Endothelial cell of umbilical vein (primary cell): ENCODE measurements at regions not wholly inside any gene's neighbourhood (a gene's known extent, or its start where the extent isn't known, plus 50 kb on each side); places are given as distances from the start of the nearest gene placed in this dataset.

Experiments
- BruUV-seq: library from RNA; stranded (reverse); fragments of 400-500 nt; replicated peaks from 2 replicates; lab custom pipeline; 2021; lab: Mats Ljungman, UMichigan
- CTCF ChIA-PET: fragments of 300-600, 350-600 bp; sonication (Branson Sonifier 250); formaldehyde crosslinking; loops from one replicate; lab custom pipeline; 2021; ENCODE audit warnings: antibody characterized with exemption, inconsistent platforms; lab: Charles Lee
- POLR2A ChIA-PET: fragments of 300-600, 350-600 bp; sonication (Branson Sonifier 250); formaldehyde crosslinking; loops from one replicate; lab custom pipeline; 2021; ENCODE audit warnings: antibody characterized with exemption, inconsistent platforms; lab: Charles Lee
- DNase-seq: peaks from one replicate; pipeline ENCODE4 v3.0.0-alpha.2; 2011; ENCODE audit warnings: low read depth, low spot score
- FAIRE-seq: peaks from 2 replicates; lab custom pipeline; 2011; peaks lifted over from hg19 to GRCh38; lab: Jason Lieb, UNC
- H2AFZ ChIP-seq: 2 replicates; pipeline ENCODE4 v1.6.0; 2012; ENCODE audit warnings: low read depth, low read length, control low read depth, inconsistent platforms
- H3K27ac ChIP-seq: 2 replicates; pipeline ENCODE4 v1.5.1; 2011; ENCODE audit warnings: low read depth, mild to moderate bottlenecking, control low read depth, low read length, moderate library complexity; ENCODE audit not compliant: insufficient read depth
- H3K27me3 ChIP-seq, 2 experiments: 2 replicates each; pipeline versions ENCODE4 v1.6.0 to v1.6.1; 2011; ENCODE audit warnings: low read length in 2 of 2, mixed read lengths in 1 of 2; ENCODE audit not compliant: control insufficient read depth in 2 of 2, insufficient read depth in 2 of 2
- H3K36me3 ChIP-seq, 2 experiments: 2 replicates in 1 of 2; 3 replicates in 1 of 2; pipeline ENCODE4 v1.5.1; 2011; ENCODE audit warnings: low read length in 2 of 2, mild to moderate bottlenecking in 1 of 2, moderate library complexity in 1 of 2; ENCODE audit not compliant: control insufficient read depth in 2 of 2, insufficient read depth in 2 of 2; ENCODE audit errors: extremely low read depth in 1 of 2
- H3K4me1 ChIP-seq: 3 replicates; pipeline ENCODE4 v1.5.1; 2011; ENCODE audit warnings: mild to moderate bottlenecking, low read length; ENCODE audit not compliant: control insufficient read depth, insufficient read depth; ENCODE audit errors: extremely low read depth
- H3K4me2 ChIP-seq: 2 replicates; pipeline ENCODE4 v1.6.1; 2011; ENCODE audit warnings: low read length, control low read depth, mixed read lengths; ENCODE audit not compliant: insufficient read depth
- H3K4me3 ChIP-seq, 3 experiments: fragments of 200-600 bp in 1 of 3; sonication (generic), shearing (Covaris generic) in 1 of 3; replicated peaks in 1 of 3; 2 replicates each; pipeline ENCODE4 v1.5.1; 2011 to 2016; ENCODE audit warnings: control low read depth in 3 of 3, low read length in 3 of 3, mild to moderate bottlenecking in 2 of 3, inconsistent platforms in 1 of 3, low read depth in 1 of 3, moderate library complexity in 1 of 3; ENCODE audit not compliant: insufficient read depth in 1 of 3
- H3K79me2 ChIP-seq: 2 replicates; pipeline ENCODE4 v1.6.0; 2012; ENCODE audit warnings: low read length, inconsistent platforms; ENCODE audit not compliant: control insufficient read depth, insufficient read depth
- H3K9ac ChIP-seq: replicated peaks from 2 replicates; pipeline ENCODE3; 2011; ENCODE audit warnings: low read length, control low read depth; ENCODE audit not compliant: insufficient read depth; ENCODE audit errors: extremely low read depth
- H3K9me1 ChIP-seq: replicated peaks from 3 replicates; pipeline ENCODE4 v1.6.0; 2011; ENCODE audit warnings: mild to moderate bottlenecking, low read length; ENCODE audit not compliant: control insufficient read depth, insufficient read depth; ENCODE audit errors: extremely low read depth
- H3K9me3 ChIP-seq: replicated peaks from 2 replicates; pipeline ENCODE4 v1.5.1; 2012; ENCODE audit warnings: low read length, inconsistent platforms; ENCODE audit not compliant: control insufficient read depth, insufficient read depth
- H4K20me1 ChIP-seq: replicated peaks from 2 replicates; pipeline ENCODE3; 2011; ENCODE audit warnings: mild to moderate bottlenecking, low read length; ENCODE audit not compliant: control insufficient read depth, insufficient read depth; ENCODE audit errors: extremely low read depth
- CTCF ChIP-seq, 2 donors: IDR thresholded peaks; 1 replicate in 1 of 2; 2 replicates in 1 of 2; pipeline ENCODE4 v1.5.1; 2011; ENCODE audit warnings: low read length in 2 of 2, mild to moderate bottlenecking in 2 of 2, moderate library complexity in 2 of 2, control low read depth in 1 of 2, inconsistent platforms in 1 of 2, low read depth in 1 of 2; ENCODE audit not compliant: insufficient read depth in 1 of 2; ENCODE audit errors: extremely low read depth in 1 of 2
- EZH2 ChIP-seq: IDR thresholded peaks from 2 replicates; pipeline ENCODE4 v1.6.1; 2012; ENCODE audit warnings: borderline replicate concordance, low read depth, mild to moderate bottlenecking, moderate library complexity, low read length, inconsistent platforms; ENCODE audit not compliant: severe bottlenecking
- FOS ChIP-seq: IDR thresholded peaks from 2 replicates; pipeline ENCODE4 v1.6.1; 2011; ENCODE audit warnings: mild to moderate bottlenecking, low read length, moderate library complexity, borderline replicate concordance; ENCODE audit not compliant: insufficient read depth
- GATA2 ChIP-seq: IDR thresholded peaks from 2 replicates; pipeline ENCODE4 v1.7.0; 2011; ENCODE audit warnings: low read depth, mild to moderate bottlenecking, moderate library complexity, mixed read lengths, low read length; ENCODE audit not compliant: insufficient read length, insufficient read depth
- JUN ChIP-seq: IDR thresholded peaks from 2 replicates; pipeline ENCODE4 v1.6.1; 2011; ENCODE audit warnings: borderline replicate concordance, low read depth; ENCODE audit not compliant: insufficient read length, insufficient read depth
- MAX ChIP-seq: IDR thresholded peaks from 2 replicates; pipeline ENCODE4 v1.6.1; 2011; ENCODE audit not compliant: insufficient read depth, insufficient read length
- MYC ChIP-seq: IDR thresholded peaks from one replicate; pipeline ENCODE4 v1.6.1; 2011; ENCODE audit warnings: mild to moderate bottlenecking, low read depth, low read length
- POLR2A ChIP-seq: IDR thresholded peaks from 2 replicates; pipeline ENCODE4 v1.6.1; 2012; ENCODE audit warnings: low read depth, mild to moderate bottlenecking, control low read depth, low read length
- POLR2AphosphoS5 ChIP-seq: IDR thresholded peaks from 2 replicates; pipeline ENCODE4 v1.6.1; 2012; ENCODE audit warnings: low read depth, mild to moderate bottlenecking, control low read depth, low read length, moderate library complexity; ENCODE audit not compliant: insufficient read depth
- dilution Hi-C: fragments of 300-500 bp; cut with MboI; formaldehyde crosslinking; loops from one replicate; pipeline ENCODE4 v1.15.0; 2019; ENCODE audit warnings: low sequenced_read_pairs; ENCODE audit not compliant: extremely low pct_ligation_motif_present
- intact Hi-C: fragments of 100-400 bp; cut with micrococcal nuclease; formaldehyde crosslinking; loops from one replicate; pipeline ENCODE4 v1.10.0; 2022

- no peak for DNase-seq
- intact Hi-C loops: no loop called here
- H3K36me3 ChIP-seq: no peaks in the 10 kb centered on the region
- no TSS peak for BruUV-seq
- H3K79me2 ChIP-seq: no peaks in the 10 kb centered on the region
- FAIRE-seq: no peak
- no peak overlapping the region for H2AFZ ChIP-seq
- H3K9me1 ChIP-seq: no peaks in the 10 kb centered on the region
- H3K4me3 ChIP-seq: no peak overlapping the region
- dilution Hi-C loops: no loop called here
- TF ChIP-seq MAX: no peak
- no peak for TF ChIP-seq POLR2AphosphoS5
- no peak for TF ChIP-seq GATA2
- no peak for TF ChIP-seq JUN
- TF ChIP-seq POLR2A: no peak
- TF ChIP-seq EZH2: no peak
- no peak for TF ChIP-seq FOS
- TF ChIP-seq CTCF (IDR thresholded peaks at IDR 0.05; ENCODE audit: extremely low read depth in 1 of 2, insufficient read depth in 1 of 2, low read depth in 1 of 2, low read length in 2 of 2): no peak
- TF ChIP-seq MYC: no peak
- no peak overlapping the region for H3K9ac ChIP-seq
- POLR2A ChIA-PET: no interaction called here
- no peaks in the 10 kb centered on the region for H3K27me3 ChIP-seq
- no peaks in the 10 kb centered on the region for H4K20me1 ChIP-seq
- H3K4me2 ChIP-seq: no peak overlapping the region
- CTCF ChIA-PET: interaction anchor here (1.2 kb wide), 1 partner anchor 14 kb away, joined by 3 read pairs; no protein-coding TSS in a partner anchor
- peaks cover 7% of the 10 kb centered on the region for H3K4me1 ChIP-seq
- H3K27ac ChIP-seq: no peak overlapping the region
- no peaks in the 10 kb centered on the region for H3K9me3 ChIP-seq
Measured at GRCh38 chr1:58869638-58870297, 85.9 kb upstream of the JUN start.
